Naive thymus-derived CD4-positive, alpha-beta T cell (primary cell): ENCODE measurements at regions not wholly inside any gene's neighbourhood (a gene's known extent, or its start where the extent isn't known, plus 50 kb on each side); places are given as distances from the start of the nearest gene placed in this dataset.
"Not testable (repeated sequence)": the region's sequence is repeated elsewhere in the genome, so short reads cannot be mapped to it uniquely, and the experiment has no call there.

Experiments
- ATAC-seq: fragments of 150-1000 bp; cut with Tn5 transposase; 2 replicates; pipeline ENCODE4 v1.10.0; 2021; ENCODE audit warnings: mild to moderate bottlenecking, moderate library complexity
- CTCF ChIA-PET: fragments of 350-600 bp; sonication (Branson Sonifier 250); formaldehyde crosslinking; loops from one replicate; lab custom pipeline; 2021; ENCODE audit warnings: antibody characterized with exemption; lab: Charles Lee
- POLR2A ChIA-PET: fragments of 350-600 bp; sonication (Branson Sonifier 250); formaldehyde crosslinking; loops from one replicate; lab custom pipeline; 2021; ENCODE audit warnings: antibody characterized with exemption, inconsistent platforms; lab: Charles Lee
- DNase-seq, 9 donors: peaks; one replicate each; pipeline versions ENCODE4 v3.0.0 to v3.0.0-alpha.2; 2020 to 2022; ENCODE audit warnings: mixed read lengths in 1 of 9
- H3K27ac ChIP-seq: one replicate; pipeline ENCODE4 v1.7.0; 2013; ENCODE audit warnings: mild to moderate bottlenecking, low read depth, low read length, moderate library complexity
- H3K27me3 ChIP-seq, 2 donors: one replicate each; pipeline ENCODE4 v1.7.0; 2013; ENCODE audit warnings: low read length in 2 of 2, mild to moderate bottlenecking in 2 of 2, moderate library complexity in 2 of 2; ENCODE audit not compliant: control insufficient read depth in 2 of 2, insufficient read depth in 2 of 2
- H3K36me3 ChIP-seq, 3 experiments: 1 replicate in 2 of 3; 2 replicates in 1 of 3; pipeline ENCODE4 v1.7.0; 2013; ENCODE audit warnings: low read length in 3 of 3, mild to moderate bottlenecking in 3 of 3, moderate library complexity in 1 of 3; ENCODE audit not compliant: insufficient read depth in 3 of 3, control insufficient read depth in 2 of 3
- H3K4me1 ChIP-seq, 2 donors: one replicate each; pipeline ENCODE4 v1.7.0; 2013; ENCODE audit warnings: low read length in 2 of 2, mild to moderate bottlenecking in 2 of 2, moderate library complexity in 1 of 2; ENCODE audit not compliant: control insufficient read depth in 2 of 2, insufficient read depth in 2 of 2
- H3K4me3 ChIP-seq: 2 replicates; pipeline ENCODE4 v1.7.0; 2013; ENCODE audit warnings: mild to moderate bottlenecking, low read length
- H3K9me3 ChIP-seq, 3 experiments: 1 replicate in 2 of 3; 2 replicates in 1 of 3; pipeline ENCODE4 v1.7.0; 2013; ENCODE audit warnings: low read length in 3 of 3; ENCODE audit not compliant: control insufficient read depth in 2 of 3
- H3K27ac Mint-ChIP-seq, 9 donors: one replicate each; pipeline ENCODE4 v1.8.0; 2020 to 2022; ENCODE audit warnings: mixed read lengths in 9 of 9, mild to moderate bottlenecking in 8 of 9, moderate library complexity in 5 of 9, inconsistent platforms in 2 of 9
- H3K27me3 Mint-ChIP-seq, 5 donors: one replicate each; pipeline ENCODE4 v1.8.0; 2021 to 2022; ENCODE audit warnings: mixed read lengths in 5 of 5, mild to moderate bottlenecking in 1 of 5
- H3K36me3 Mint-ChIP-seq, 5 donors: one replicate each; pipeline ENCODE4 v1.8.0; 2020 to 2022; ENCODE audit warnings: mixed read lengths in 5 of 5, mild to moderate bottlenecking in 3 of 5, inconsistent platforms in 1 of 5
- H3K4me1 Mint-ChIP-seq, 7 donors: one replicate each; pipeline ENCODE4 v1.8.0; 2020 to 2022; ENCODE audit warnings: mixed read lengths in 7 of 7, mild to moderate bottlenecking in 3 of 7, inconsistent platforms in 1 of 7
- H3K4me3 Mint-ChIP-seq, 10 donors: one replicate each; pipeline ENCODE4 v1.8.0; 2020 to 2022; ENCODE audit warnings: mild to moderate bottlenecking in 10 of 10, mixed read lengths in 10 of 10, moderate library complexity in 6 of 10, inconsistent platforms in 2 of 10
- H3K9me3 Mint-ChIP-seq, 11 donors: one replicate each; pipeline ENCODE4 v1.8.0; 2020 to 2022; ENCODE audit warnings: mixed read lengths in 11 of 11, mild to moderate bottlenecking in 4 of 11, inconsistent platforms in 1 of 11, moderate library complexity in 1 of 11
- intact Hi-C, 2 donors: fragments of 100-400 bp; cut with micrococcal nuclease; formaldehyde crosslinking; loops; one replicate each; pipeline ENCODE4 v1.15.1; 2023

GRCh38 chr12:63348556-63348955 is 197.6 kb upstream of the AVPR1A start:
- Histone ChIP-seq H3K27ac (no peak overlapping the region), H3K36me3 (no peaks in the 10 kb centered on the region), H3K4me3 (no peak overlapping the region), H3K4me1 (no peaks in the 10 kb centered on the region), H3K27me3 (no peaks in the 10 kb centered on the region), H3K9me3 (no peaks in the 10 kb centered on the region)
- intact Hi-C loops, result no loop called here
- H3K36me3 Mint-ChIP-seq, result no peaks in the 10 kb centered on the region
- no peaks in the 10 kb centered on the region for H3K4me1 Mint-ChIP-seq
- no peaks in the 10 kb centered on the region for H3K27me3 Mint-ChIP-seq
- ChIA-PET POLR2A (no interaction called here), CTCF (no interaction called here)
- DNase-seq, result no peak
- H3K4me3 Mint-ChIP-seq, result no peak overlapping the region
- ATAC-seq, result no peak
- H3K9me3 Mint-ChIP-seq, result peaks cover 0 to 2% (median 0%) of the 10 kb centered on the region in 11 donors
- H3K27ac Mint-ChIP-seq, result no peak overlapping the region

GRCh38 chr12:63337158-63337557 is 186.2 kb upstream of the AVPR1A start:
- DNase-seq, H3K27me3 ChIP-seq, POLR2A ChIA-PET, ATAC-seq, H3K27ac ChIP-seq, H3K27ac Mint-ChIP-seq, H3K4me1 Mint-ChIP-seq, H3K36me3 ChIP-seq, CTCF ChIA-PET, H3K4me3 Mint-ChIP-seq, H3K36me3 Mint-ChIP-seq, H3K4me3 ChIP-seq, H3K27me3 Mint-ChIP-seq, H3K9me3 ChIP-seq, intact Hi-C loops, H3K4me1 ChIP-seq: not testable (repeated sequence)
- peaks cover 2 to 27% (median 11%) of the 10 kb centered on the region in 11 donors for H3K9me3 Mint-ChIP-seq

- Mint-ChIP-seq H3K4me1 (peaks cover 0 to 8% (median 0%) of the 10 kb centered on the region in 7 donors), H3K27me3 (no peaks in the 10 kb centered on the region), H3K4me3 (no peak overlapping the region), H3K27ac (no peak overlapping the region), H3K36me3 (no peaks in the 10 kb centered on the region), H3K9me3 (peaks cover 0 to 2% (median 0%) of the 10 kb centered on the region in 11 donors)
- Histone ChIP-seq H3K27me3 (no peaks in the 10 kb centered on the region), H3K27ac (no peak overlapping the region), H3K36me3 (no peaks in the 10 kb centered on the region), H3K4me3 (no peak overlapping the region), H3K9me3 (no peaks in the 10 kb centered on the region), H3K4me1 (no peaks in the 10 kb centered on the region)
- no peak for DNase-seq
- CTCF ChIA-PET, result no interaction called here
- intact Hi-C loops, result no loop called here
- POLR2A ChIA-PET, result no interaction called here
- ATAC-seq, result no peak
Observed at GRCh38 chr12:63326260-63326659, 175.3 kb upstream of the AVPR1A start.

GRCh38 chr12:63325757-63326156 is 174.8 kb upstream of the AVPR1A start:
- H3K4me1 Mint-ChIP-seq, result peaks cover 0 to 10% (median 0%) of the 10 kb centered on the region in 7 donors
- Histone ChIP-seq H3K9me3 (no peaks in the 10 kb centered on the region), H3K36me3 (no peaks in the 10 kb centered on the region), H3K4me1 (no peaks in the 10 kb centered on the region), H3K4me3 (no peak overlapping the region), H3K27me3 (no peaks in the 10 kb centered on the region), H3K27ac (no peak overlapping the region)
- H3K9me3 Mint-ChIP-seq, result no peaks in the 10 kb centered on the region
- no peak overlapping the region for H3K27ac Mint-ChIP-seq
- no peaks in the 10 kb centered on the region for H3K27me3 Mint-ChIP-seq
- CTCF ChIA-PET, result no interaction called here
- no peak overlapping the region for H3K4me3 Mint-ChIP-seq
- no peak for DNase-seq
- POLR2A ChIA-PET, result no interaction called here
- no peak for ATAC-seq
- intact Hi-C loops, result no loop called here
- no peaks in the 10 kb centered on the region for H3K36me3 Mint-ChIP-seq

- Histone ChIP-seq H3K4me3 (no peak overlapping the region), H3K27ac (no peak overlapping the region), H3K4me1 (no peaks in the 10 kb centered on the region), H3K36me3 (no peaks in the 10 kb centered on the region), H3K27me3 (no peaks in the 10 kb centered on the region), H3K9me3 (no peaks in the 10 kb centered on the region)
- Mint-ChIP-seq H3K4me1 (peaks cover 0 to 10% (median 0%) of the 10 kb centered on the region in 7 donors), H3K27me3 (no peaks in the 10 kb centered on the region), H3K36me3 (no peaks in the 10 kb centered on the region), H3K9me3 (no peaks in the 10 kb centered on the region), H3K27ac (no peak overlapping the region), H3K4me3 (no peak overlapping the region)
- POLR2A ChIA-PET, result no interaction called here
- intact Hi-C loops, result no loop called here
- ATAC-seq (no peak), DNase-seq (no peak)
- CTCF ChIA-PET, result no interaction called here
Observed at GRCh38 chr12:63323942-63324341, 172.9 kb upstream of the AVPR1A start.

- no peak overlapping the region for H3K27ac ChIP-seq
- no peak for ATAC-seq
- no peak overlapping the region for H3K27ac Mint-ChIP-seq
- no peak for DNase-seq
- peaks cover 0 to 2% (median 0%) of the 10 kb centered on the region in 11 donors for H3K9me3 Mint-ChIP-seq
- H3K36me3 Mint-ChIP-seq, result no peaks in the 10 kb centered on the region
- H3K4me3 ChIP-seq, result no peak overlapping the region
- H3K36me3 ChIP-seq, result no peaks in the 10 kb centered on the region
- no peaks in the 10 kb centered on the region for H3K9me3 ChIP-seq
- H3K4me1 Mint-ChIP-seq, result peaks cover 0 to 10% (median 0%) of the 10 kb centered on the region in 7 donors
- H3K4me3 Mint-ChIP-seq, result no peak overlapping the region
- ChIA-PET CTCF (no interaction called here), POLR2A (no interaction called here)
- H3K27me3 ChIP-seq, result no peaks in the 10 kb centered on the region
- H3K4me1 ChIP-seq, result no peaks in the 10 kb centered on the region
- no peaks in the 10 kb centered on the region for H3K27me3 Mint-ChIP-seq
- intact Hi-C loops, result no loop called here
Observed at GRCh38 chr12:63321373-63321772, 170.4 kb upstream of the AVPR1A start.

- Histone ChIP-seq H3K36me3 (no peaks in the 10 kb centered on the region), H3K4me3 (no peak overlapping the region), H3K27me3 (no peaks in the 10 kb centered on the region), H3K27ac (no peak overlapping the region), H3K4me1 (no peaks in the 10 kb centered on the region), H3K9me3 (no peaks in the 10 kb centered on the region)
- Mint-ChIP-seq H3K9me3 (peaks cover 0 to 2% (median 0%) of the 10 kb centered on the region in 11 donors), H3K4me3 (no peak overlapping the region), H3K4me1 (peaks cover 0 to 10% (median 0%) of the 10 kb centered on the region in 7 donors), H3K27me3 (no peaks in the 10 kb centered on the region), H3K27ac (no peak overlapping the region), H3K36me3 (no peaks in the 10 kb centered on the region)
- ChIA-PET POLR2A (no interaction called here), CTCF (no interaction called here)
- DNase-seq (no peak), ATAC-seq (no peak)
- intact Hi-C loops, result no loop called here
Observed at GRCh38 chr12:63319936-63320633, 169.1 kb upstream of the AVPR1A start.
